SIG-M5 treated with dmso at 0.1 percent for 504 hours (cell line): ENCODE measurements at regions not wholly inside any gene's neighbourhood (a gene's known extent, or its start where the extent isn't known, plus 50 kb on each side); places are given as distances from the start of the nearest gene placed in this dataset.

ENCODE experiments used
- DNase-seq: peaks from one replicate; lab custom pipeline; 2025; ENCODE audit not compliant: unreplicated experiment; lab: John Stamatoyannopoulos, UW

DNA sequence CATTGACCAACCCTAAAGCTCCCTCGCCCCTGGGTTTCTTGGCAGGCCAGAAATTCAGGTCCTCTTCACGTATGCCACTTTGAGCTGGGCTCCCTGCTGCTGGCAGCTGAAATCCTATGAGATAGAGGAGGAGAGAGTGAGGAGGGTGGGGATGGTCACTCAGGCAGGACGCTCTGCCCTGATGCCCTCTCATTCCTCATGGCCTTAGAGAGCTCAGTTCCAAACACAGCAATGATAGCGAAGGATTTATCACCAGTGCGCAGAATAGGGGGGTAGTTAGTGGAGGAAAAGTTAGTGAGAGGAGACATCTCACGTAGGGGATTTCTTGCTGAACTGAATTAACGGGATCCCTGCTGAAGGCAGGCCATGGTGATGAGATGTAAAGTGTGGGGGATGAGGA, 84.2 kb upstream of the PMEPA1 start:
- no peak for DNase-seq

DNA sequence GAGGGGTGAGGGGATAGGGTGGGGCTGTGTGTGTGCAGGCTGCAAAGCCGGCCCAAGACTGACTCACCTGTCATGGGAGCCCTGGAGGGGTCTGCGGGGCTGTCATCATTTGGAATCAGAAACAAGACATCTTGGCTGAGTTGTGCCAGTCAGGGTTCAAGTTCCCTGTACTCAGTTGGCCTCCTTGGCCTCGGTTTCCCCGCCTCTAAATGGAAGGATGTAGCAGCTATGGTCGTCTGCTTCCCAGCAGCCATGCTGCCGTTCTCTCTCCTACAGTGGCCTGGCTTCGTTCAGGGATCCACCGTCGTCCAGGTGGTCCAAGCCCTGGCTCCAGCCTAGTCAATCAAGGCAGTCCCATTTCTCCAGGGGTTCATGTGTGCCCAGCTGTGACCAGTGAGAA, 83.6 kb upstream of the PMEPA1 start:
- DNase-seq: no peak

DNA sequence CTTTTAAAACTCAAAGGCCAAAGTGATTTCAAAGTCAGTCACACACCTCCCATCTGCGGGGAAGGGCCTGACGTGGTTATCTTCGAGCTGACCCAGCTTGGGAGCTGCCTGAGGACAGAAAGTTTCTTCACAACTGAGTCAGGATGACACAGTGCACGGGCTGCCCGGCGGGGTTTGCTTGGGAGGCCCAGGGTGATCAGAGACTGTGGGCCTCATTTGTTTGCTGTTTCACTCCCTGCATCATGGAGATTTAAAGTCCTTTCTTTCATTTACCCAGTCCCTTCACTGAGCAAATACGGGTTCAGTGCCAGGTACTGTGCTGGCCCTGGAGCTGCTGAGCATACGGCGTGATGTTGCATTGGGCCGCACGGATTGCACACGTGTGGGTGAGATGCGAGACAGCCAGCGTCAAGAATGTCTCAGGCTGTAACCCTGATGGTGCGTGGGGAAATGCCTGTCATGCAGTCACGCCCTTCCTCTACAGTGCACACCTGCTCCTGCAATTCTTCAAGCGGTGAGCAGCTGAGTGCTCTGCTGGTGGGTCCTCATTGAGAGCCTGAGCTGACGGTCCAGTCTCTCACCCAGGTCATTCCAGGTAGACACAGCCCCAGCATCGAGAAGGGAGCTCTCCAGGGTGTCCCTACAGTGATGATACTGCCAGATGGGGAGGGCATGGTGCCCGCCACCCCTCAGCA, 82.7 kb upstream of the PMEPA1 start:
- no peak for DNase-seq

- no peak for DNase-seq
Measured at GRCh38 chr20:57791966-57792365, 82.2 kb upstream of the PMEPA1 start.

GRCh38 chr20:57791178-57791962, 81.6 kb upstream of the PMEPA1 start:
- no peak for DNase-seq

DNA sequence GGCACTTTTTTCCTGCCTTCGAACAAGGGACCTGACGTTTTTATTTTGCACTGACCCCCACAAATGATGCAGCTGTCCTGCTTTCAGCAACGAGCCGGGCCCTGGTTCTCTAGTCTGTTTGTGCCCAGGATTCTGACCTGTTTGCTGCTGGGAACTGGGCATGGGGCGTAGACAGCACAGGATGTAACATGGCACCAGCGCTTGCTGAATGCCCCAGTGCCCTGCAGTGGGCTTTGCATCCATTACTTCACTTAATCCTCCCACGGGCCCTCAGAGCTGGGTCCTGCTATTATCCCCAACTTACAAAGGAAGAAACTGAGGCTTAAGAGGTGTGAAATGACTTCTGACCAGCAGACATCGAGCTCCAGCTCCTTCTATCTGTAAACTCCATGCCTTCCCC, 80.4 kb upstream of the PMEPA1 start:
- DNase-seq: no peak

- DNase-seq: no peak
Measured at GRCh38 chr20:57788936-57789613, 79.3 kb upstream of the PMEPA1 start.

DNA sequence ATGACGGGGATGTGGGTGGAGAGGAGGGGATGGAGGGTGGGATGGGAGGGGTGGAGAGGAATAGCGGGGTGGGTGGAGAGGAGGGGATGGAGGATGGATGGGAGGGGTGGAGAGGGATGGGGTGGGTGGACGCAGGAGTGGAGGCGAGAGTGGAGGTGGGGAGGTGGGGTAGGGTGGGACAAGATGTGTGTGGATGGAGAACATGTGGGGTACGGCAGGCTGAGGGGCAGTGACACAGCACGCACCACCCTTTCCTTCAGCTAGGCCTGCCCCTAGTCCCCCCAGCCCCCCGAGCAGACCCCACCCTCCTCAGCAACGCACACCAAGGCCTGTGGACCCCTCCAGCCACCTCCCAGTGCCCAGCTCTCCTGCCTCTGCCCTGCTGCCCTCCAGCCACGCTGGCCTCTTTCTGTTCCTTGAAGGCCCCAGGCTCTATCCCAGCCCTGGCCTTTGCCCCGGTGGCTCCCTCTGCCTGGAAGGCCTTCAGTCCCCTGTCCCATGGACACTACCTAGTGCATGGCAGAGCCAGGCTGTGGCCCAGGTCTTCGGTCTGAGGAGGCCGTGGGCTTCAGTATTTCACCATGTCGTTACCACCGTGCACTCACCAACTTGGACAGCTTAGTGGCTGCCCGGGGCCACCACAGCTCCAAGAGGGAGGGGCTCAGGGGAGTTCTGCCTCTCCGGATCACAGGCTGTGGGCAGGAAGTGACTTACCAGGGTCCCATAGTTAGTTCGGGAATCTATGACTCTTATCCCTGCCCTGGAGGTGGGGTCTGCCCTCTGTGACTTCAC, 78.4 kb upstream of the PMEPA1 start:
- no peak for DNase-seq

GRCh38 chr20:57787151-57787989, 77.6 kb upstream of the PMEPA1 start:
- DNase-seq: no peak

GRCh38 chr20:57786304-57786932, 76.6 kb upstream of the PMEPA1 start:
- DNase-seq: no peak

GRCh38 chr20:57785720-57786119, 75.9 kb upstream of the PMEPA1 start:
- no peak for DNase-seq

DNA sequence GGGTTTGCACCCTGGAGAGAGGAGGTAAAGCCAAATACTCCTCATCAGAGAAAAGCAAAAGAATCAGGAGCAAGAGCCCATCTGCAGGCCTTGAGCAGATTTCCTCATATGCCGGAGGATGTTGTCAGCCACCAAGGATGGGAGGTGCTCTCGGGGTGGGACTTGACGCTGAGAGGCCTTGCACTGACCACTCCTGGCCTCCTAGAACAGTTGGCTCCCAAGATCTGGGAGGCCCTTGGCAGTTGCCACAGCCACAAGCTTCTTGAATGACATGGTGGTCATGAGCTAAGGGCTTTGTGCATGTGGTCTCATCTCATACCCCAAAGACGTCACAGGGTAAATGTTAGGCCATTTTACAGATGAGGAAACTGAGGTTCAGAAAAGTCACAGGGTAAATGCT, 75.2 kb upstream of the PMEPA1 start:
- DNase-seq: no peak

DNA sequence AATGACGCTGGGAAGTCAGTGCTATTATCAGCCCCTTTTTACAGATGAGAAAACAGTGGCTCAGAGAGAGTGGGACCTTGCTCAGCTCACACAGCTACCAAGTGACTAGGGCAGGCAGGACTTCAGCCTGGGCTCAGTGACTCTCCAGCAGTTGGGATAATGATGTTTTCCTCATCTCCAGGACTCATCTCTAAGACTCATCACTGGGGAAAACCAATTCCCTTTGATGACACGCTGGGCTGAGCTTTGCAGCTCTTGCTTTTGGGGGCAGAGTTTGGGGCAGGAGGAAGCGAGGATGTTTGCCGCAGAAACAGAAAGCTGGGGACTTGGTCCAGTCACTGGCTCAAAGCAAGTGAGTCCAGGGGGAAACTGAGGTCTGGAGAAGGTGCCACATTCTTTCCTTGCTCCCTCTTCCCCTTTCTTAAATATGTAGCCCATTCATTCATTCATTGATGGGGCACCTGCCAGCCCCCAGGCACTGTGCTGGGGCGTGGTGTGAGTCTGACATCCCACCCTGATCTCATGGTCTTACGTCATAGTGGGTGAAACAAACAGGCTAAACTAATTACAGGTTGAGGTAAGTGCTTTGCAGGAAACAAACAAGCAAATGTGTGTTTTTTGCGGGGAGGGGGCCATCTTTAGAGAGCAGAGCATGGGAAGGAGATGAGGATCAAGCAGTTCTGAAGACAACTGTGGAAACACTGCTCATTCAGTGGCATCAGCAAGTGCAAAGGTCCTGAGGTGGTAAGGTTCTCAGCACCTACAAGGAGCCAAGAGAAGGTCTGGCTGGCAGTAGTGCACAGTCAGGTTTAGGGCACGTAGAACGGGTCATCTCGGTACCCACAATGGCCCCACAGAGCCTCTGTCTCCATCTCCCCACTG, 74.4 kb upstream of the PMEPA1 start:
- no peak for DNase-seq

DNA sequence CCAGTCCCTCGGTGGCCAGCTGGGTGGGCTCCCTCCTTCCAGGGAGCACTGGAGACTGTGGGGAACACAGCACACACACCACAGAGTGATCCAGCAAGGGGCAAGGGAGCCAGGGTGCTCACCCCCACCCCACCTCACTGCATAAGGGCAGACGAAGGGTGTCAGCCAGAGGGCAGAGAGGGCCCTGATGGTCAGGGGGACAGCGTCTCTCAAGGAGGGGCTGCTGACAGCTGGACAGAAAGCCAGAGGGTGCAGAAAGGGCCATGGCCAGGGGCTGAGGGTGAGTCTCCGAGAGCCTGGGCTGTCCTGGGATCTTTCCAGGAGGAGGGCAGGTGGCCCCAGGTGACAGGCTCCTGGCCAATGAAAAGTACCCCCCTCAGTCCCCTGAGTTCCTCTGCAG, 73.4 kb upstream of the PMEPA1 start:
- no peak for DNase-seq

DNA sequence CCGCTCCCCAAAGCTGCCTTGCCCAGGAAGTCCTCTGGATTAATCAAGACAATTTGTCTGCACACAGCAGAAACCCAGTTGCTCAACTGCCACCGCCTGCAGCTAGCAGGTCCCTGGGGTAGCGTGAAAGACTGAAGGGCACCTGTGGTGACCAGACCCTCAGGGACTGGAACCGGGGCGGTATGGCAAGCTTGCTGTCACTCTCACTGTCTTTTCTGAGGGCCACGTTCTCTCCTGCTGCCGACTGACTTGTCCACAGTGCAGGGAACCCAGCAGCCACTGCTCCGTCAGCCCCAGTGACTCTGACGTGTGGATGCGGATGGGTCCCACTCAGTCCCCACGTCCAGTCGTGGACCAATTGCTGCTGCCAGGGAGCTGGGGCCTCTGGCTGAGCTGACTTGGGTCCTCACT, 72.8 kb upstream of the PMEPA1 start:
- no peak for DNase-seq

- DNase-seq: no peak
Measured at GRCh38 chr20:57781901-57782300, 72.1 kb upstream of the PMEPA1 start.

DNA sequence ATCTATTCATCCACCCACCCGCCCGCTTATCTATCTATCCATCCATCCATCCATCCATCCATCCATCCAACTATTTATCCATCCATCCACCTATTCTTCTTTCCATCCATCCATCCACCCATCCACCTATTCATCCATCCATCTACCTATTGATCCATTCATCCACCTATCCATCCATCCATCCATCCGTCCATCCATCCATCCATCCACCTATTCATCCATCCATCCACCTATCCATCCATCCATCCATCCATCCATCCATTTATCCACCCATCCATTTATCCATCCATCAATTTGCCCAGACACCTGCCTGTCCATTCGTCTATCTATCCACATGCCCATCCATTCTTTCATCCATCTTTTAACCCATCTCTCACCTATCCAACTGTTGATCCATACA, 71.1 kb upstream of the PMEPA1 start:
- no peak for DNase-seq

DNA sequence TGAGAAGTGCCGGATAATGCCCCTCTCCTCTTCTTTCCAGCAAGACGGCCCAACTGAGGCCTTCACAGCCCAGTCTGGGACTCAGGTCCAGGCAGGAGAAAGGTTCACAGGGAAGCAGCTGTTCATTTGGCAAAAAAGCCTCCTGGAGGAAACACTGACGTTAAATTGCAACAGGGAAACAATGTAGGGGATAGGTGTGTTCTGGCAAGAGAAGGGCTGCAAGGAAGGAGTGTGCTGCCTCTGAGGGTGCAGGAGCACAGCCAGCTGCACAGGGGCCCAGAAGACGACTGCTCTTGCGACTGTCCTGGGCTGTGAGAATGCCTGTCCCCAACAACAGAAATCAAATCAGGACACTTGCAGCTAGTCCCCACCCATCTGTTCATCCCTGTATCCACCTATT, 70.6 kb upstream of the PMEPA1 start:
- DNase-seq: no peak

DNA sequence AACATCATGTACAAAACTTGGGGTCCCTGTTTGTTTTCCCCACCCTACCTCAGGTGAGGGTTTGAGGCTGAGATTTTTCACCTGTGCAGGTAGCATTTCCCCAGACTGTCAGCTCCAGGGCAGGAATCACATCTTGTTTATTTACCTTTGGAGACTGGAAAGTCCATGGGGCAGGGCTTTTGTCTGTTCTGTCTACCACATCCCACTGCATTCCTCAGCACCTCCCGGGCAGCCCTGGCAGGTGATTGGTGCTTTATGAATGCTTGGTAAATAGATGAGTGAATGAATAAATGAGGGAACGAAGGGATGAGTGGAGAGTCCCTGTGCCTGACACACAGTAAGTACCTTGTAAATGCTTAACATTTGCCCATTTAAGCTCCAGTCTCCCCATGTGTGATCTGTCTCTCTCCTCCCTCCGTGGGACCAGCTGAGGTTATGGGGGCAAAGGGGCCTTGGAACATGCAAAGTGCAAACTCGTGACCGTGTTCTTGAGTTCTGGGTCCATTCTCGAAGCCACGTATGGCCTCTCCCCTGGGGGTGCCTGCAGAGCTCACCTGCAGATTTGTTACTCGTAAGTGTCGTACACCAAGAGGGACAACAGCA, 69.7 kb upstream of the PMEPA1 start:
- DNase-seq: peak; percentile 79
